GM19324 (cell line): ENCODE measurements at regions not wholly inside any gene's neighbourhood (a gene's known extent, or its start where the extent isn't known, plus 50 kb on each side); places are given as distances from the start of the nearest gene placed in this dataset.

Experiments used
- ATAC-seq: cut with Tn5 transposase; IDR thresholded peaks from one replicate; pipeline ENCODE4 v1.9.1; 2021; ENCODE audit warnings: mild to moderate bottlenecking, moderate library complexity; ENCODE audit not compliant: unreplicated experiment, low FRiP score

DNA sequence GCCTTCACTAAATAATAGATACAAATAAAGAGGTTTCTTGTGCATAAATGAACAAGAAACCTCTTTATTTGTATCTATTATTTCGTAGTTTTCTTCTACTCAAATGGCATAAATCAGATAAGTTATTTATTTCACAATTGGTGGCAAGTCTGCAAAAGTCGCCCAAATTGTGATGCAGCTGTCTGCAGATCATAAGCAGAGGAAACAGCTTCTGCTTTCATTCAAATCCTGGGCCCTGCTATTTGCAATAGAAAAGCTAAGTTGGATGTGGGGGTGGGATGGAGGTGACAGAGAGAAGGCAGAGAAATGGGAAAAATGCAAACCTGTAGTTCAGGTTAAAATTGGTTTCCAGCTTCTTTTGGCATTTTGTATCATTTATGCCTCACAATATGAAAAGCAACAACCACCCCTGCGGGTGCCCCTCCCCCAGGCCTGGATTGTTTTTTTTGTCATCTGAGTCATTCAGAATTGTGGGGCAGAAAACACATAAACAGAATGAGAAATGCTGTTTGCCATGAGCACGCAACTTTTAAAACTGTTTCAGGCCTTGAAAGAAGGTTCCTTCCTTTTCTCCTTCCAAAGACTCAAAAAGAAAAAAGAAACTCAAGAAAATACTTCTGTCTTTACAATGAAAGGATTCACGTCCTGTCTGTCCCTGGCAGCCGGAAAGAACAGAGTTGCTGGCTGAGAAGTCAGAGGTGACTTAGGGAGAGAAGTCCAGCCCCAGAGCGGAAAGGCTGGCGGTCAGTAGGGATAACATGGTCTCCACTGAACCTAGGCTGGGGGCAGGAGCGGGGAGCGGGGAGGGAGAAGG, 132.9 kb downstream of the BAMBI start:
- ATAC-seq = no peak

DNA sequence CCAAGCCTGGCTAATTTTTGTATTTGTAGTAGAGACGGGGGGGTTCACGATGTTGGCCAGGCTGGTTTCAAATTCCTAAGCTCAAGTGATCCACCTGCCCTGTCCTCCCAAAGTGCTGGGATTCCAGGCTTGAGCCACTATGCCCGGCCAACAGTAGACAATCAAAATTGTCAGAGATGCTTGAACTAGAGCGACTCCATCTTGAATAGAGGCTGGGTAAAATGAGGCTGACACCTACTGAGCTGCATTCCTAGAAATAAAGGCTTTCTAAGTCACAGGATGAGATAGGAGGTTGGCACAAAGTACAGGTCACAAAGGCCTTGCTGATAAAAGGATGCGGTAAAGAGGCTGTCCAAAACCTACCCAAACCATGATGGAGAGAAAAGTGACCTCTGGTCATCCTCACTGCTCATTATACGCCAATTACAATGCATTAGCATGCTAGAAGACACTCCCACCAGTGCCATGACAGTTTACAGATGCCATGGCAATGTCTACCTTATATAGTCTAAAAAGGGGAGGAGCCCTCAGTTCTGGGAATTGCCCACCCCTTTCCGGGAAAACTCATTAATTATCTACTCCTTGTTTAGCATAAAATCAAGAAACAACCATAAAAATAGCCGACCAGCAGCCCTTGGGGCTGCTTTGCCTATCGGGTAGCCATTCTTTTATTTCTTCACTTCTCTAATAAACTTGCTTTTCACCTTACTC, 134.5 kb downstream of the BAMBI start:
- ATAC-seq = no peak

DNA sequence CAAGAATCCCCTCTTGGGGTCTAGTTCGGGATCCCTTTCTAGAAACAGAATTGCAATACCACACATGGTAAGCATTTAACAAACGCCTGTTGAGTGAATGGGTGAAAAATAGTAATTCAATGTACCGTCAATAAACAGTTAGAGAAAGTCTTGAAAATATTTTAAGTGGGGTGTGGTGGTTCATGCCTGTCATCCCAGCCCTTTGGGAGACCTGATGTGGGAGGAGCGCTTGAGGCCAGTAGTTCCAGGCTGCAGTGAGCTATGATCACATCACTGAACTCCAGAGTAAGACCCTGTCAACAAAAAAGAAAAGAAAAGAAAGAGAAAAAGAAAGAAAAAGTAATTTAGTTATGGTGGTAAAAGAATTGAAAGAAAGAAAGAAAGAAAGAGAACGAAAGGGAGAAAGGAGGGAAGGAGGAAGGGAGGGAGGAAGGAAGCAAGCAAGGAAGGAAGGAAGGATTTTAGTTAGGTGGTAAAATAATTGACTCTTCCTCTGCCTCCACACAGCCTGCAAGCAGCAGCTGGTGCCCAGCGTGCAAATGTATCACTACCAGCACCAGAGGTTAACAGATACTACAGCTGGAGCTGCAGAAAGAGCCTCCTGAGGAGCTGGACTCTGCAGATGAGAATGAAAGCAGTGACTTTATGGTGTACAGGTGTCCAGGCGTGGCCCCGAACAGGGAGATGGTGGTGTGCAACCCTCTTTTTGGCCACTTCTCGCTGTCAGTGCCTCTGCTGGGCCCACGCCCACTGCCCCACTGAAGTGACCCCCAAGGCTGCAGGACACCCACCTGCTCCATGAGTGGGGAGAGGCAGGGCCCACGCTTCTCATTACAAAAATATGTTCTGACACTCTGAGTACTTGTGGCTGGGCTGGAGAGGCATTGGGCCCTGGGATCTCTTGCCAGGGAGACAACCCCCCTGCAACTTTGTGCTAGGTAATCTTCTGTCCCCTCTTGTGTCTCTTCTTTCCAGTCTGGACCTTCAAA, 135.4 kb downstream of the BAMBI start:
- ATAC-seq = peak; percentile 65

DNA sequence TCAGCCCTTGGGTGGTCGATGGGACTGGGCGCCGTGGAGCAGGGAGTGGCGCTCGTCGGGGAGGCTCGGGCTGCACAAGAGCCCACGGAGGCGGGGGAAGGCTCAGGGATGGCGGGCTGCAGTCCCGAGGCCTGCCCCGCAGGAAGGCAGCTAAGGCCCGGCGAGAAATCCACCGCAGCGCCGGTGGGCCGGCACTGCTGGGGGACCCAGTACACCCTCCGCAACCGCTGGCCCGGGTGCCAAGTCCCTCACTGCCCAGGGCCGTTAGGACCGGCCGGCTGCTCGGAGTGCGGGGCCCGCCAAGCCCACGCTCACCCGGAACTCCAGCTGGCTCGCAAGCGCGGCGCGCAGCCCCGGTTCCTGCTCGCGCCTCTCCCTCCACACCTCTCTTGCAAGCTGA, 138.4 kb downstream of the BAMBI start:
- no peak for ATAC-seq

DNA sequence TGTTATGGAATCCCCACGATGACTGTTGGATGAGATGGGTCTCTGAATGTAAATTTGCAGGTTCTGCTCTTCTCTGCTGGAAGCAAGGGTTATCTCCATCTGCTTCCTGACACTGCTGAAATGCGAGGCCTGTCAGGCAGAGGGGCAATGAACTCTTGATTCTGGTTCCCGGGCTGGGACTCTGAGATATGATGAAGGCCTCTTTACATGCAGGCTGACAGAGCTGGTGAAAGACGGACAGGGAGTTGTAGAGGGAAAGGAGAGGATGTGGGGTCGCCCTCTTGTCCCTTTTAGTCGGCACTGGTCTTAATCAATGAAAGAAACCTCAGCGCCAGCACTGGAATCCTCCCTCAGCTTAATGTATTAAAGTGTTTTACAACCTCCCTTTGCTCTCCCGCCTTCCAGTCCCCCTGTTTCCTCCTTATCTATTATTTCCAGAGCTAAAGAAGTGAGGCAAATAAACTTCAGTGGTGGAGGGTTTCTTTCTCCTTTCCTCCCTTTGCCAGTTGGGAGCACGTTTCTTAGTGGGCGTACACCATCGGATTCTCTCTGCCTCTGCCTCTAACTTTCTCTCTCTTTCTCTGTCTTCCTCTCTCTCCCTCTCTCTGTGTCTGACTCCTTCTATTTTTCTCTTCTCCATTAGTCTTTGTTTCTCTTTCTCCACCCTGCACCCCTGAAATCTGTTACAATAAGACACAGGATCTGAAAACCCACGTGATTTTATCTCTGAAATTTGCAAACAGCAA, 145.6 kb downstream of the BAMBI start:
- ATAC-seq = no peak

DNA sequence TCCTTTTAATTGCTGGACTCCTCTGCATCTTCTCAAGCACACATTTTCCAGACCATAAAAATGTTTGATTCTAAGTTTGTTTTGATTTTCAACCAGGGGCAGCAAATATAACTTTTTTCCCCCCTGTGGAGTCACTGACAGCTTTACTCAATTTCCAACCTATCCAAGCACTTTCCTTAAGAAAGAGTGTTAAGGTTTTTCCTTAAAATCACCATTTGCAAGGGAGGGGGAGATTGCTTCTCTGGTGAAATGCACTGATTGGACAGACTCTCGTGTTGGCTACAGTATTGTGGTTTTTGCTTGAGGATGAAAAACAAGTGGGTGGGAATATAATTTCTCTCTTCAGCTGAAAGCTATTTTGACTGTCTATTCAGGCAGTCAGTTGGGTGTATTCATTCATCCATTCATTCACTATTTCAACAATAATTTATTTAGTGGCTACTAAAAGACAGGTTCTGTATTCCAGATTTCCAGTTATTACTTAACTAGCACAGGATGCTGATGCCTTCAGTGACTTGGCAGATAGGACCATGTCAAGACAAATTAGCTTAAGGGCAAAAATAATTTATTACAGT, 146.3 kb downstream of the BAMBI start:
- ATAC-seq = no peak

DNA sequence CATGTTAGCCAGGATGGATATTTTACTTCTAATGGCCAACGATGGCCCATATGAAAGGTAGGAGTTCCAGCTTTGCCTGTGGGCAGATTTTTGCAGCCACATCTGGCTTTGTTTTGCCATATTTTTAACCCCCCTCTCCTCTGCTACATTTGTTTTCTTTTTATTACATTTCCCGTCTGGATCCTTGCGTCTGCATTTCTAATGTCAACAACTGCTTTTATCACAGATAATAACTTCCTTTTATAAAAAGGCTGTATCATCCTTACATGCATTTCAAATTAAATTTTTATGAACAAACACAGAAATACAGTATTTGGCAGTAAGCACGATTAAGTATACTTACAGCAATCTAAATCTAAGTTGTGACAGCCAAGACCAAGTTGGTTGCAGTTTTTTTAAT, 156.0 kb downstream of the BAMBI start:
- no peak for ATAC-seq

DNA sequence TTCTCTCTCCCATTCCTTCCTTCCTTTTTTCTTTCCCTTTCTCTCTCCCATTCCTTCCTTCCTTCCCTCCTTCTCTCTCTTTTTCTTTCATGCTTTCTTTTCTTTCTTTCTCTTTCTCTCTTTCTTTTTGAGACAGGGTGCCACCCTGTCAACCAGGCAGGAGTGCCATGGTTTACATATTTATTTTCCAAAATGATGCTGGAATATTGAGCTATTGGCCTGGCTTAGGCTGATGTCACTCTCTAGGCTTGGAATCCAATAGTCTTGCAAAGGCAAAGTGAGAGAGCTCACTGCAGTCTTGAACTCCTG, 159.1 kb downstream of the BAMBI start:
- no peak for ATAC-seq

DNA sequence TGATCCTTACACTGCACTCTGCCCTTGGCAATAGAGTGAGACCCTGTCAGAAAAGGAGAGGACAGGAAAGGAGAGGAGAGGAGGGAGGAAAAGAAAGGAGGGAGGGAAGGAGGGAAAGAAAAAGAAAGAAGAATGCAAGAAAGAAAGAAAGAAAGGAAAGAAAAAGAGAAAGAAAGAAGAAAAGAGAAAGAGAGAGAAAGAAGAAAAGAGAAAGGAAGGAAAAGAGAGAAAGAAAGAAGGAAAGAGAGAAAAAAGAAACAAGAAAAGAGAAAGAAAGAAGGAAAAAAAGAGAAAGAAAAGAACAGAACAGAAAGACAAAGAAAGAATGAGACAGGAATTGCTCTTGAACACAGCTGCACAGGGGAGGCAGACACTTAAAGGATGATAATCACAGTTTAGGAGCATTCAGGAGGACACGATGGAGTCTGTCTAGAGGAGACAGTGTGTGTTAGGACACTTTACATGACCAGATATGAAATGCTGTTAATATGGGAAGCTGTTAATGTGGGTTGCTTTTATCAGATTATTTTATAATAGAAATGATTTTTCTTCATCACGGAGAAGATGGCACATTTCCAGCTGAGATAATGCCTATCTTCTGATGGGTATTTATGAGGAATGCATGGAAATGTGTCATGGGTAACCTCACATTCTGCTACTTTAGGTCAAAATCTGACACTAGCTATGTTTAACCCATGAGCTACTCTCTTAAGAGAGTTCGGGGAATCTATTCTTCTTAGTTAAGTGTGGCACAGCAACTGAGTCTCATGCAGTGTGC, 160.5 kb downstream of the BAMBI start:
- no peak for ATAC-seq

DNA sequence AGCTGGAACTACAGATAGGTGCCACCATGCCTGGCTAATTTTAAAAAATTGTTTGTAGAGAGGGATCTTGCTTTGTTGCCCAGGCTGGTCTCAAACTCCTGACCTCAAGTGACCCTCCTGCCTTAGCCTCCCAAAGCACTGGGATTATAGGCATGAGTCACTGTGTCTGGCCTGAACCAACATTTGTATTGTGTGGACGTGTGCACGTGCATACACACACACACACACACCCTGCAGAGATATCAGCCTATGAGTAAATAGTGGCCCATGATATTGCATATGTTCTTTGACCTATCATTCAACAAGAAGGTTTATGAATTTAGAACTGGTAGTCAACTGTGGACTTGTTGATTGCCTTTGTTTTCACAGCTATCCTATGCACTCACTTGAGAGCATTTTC, 161.6 kb downstream of the BAMBI start:
- no peak for ATAC-seq

DNA sequence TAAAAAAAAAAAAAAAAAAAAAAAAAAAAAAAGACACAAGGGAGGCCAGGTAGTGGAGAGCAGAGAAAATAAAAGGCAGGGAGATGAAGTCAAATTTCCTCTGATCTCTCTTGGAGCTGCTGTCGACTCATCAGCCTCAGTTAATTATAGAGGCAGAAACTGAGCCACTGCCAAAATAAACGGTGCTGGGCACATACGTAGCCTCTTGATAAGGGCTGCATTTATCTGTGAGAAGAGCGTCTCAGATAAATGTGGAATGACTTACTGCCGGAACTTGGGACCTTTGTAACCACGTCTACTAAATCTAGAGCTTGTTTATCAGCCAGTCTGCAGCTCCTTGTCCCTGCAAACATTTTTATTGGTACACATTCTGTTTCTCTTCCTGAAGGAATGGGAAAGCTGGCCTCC, 162.3 kb downstream of the BAMBI start:
- ATAC-seq = no peak

DNA sequence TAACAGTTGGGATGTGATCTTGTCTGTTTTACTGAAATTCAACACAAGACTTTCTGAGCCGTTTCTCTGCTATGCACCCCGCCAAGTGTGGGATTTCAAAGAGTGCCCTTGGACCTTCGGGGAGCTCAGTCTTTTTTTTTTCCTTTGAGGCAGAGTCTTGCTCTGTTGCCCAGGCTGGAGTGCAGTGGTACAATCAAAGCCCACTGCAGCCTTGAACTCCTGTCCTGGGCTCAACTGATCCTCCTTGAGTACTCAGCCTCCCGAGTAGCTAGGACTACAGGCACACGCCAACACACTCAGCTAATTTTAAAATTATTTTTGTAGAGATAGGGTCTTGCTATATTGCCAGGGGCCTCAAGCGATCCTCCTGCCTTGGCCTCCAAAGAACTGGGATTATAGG, 162.9 kb downstream of the BAMBI start:
- ATAC-seq = no peak

DNA sequence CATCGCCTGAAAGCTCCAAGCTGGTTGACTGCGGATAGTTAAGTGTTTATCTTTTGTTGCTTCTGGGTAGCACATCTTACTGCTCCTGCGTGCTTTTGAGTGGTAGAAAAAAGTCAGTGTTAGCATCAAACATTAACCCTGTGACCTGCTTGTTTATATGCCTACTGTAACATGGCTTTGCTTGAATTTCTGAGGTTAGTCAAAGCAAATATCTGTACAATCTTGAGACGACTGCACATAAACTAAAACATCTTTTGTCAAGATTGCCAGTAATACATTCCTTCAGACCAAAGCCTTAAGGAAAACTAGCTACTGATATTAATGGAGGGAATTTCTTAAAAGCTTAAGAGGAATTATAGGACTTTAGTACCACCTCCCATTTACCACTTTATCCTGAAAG, 163.7 kb downstream of the BAMBI start:
- ATAC-seq = no peak

DNA sequence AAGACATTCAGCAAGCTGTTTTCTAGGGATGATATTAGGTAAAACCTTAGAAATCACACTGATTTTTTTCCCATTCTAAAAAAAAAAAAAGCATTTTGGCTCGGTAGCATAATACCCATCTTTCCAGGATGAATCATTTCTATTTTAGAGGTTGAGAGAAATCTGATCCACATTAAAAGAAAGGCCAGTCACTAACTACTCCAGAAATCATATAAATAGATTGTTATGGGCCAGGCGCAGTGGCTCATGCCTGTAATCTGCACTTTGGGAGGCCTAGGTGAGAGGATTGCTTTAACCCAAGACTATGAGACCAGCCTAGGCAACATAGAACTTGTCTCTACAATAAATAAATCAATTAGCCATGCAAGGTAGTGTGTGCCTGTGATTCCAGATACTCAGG, 164.3 kb downstream of the BAMBI start:
- ATAC-seq = no peak

DNA sequence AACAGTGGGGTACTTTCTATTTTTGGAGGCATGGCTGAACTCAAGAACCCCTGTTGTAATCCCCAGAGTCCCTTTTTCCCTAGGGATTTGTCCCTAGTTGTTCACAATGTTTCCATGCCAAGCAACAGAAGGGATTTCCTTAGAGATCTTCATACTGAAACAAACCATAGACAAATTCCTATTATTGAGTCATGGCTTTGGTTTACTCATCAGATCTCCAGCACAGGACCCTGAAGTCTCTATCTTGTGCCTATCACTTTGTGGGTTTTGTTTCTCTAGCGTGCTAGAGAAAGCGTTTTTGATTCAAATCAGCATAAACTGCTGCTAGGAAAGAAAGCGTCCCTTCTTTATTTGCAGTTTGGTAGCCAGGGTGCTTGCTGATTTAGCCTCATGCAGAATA, 165.0 kb downstream of the BAMBI start:
- ATAC-seq = no peak

DNA sequence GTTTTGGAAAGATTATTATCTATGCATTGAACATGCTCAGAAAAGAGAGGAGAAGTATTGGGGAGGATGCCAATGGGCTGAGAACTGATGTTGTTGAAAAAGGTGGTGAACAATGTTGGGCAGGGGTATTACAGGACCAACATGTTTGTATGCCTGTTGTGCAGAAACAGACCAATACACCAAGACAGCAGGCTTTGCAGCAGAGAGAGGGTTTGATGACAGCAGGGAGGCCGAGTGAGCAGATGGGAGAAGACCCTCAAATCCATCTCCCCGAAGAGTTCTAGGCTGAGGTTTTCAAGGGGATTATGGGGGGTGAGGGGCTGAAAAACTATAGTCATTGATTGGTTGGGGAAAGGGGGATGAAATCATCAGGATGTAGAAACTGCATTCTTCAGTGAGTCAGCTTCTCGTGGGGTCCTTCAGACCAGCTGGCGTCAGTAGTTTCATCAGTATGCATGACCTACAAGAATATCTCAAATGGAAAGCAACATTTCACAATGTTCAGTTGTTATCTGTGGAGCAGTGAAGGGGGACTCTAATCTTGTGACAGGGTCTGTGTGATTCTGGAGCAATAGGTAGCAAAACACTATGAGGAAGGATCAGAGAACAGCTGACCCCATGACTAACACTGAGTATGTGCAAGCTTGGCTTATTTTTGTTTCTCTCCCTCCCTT, 167.8 kb downstream of the BAMBI start:
- ATAC-seq = no peak

DNA sequence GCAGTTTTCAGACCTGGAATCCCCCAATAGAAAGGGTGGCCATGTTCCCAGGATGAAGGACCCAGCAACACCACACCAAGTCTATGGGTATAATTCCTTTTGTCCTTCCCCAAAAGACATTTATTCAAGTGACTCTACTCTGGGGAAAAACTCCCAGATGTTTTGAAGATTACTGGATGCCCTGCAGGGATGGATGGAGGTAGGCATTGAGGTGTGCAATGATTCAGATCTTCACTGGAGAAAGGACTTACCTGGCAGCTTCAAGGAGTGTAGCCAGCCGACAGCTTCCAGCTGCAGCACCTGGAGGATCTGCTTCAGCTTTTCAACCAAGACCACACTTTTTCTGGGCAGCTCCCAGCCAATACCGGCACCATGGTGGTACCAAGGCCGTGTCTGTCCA, 172.0 kb downstream of the BAMBI start:
- no peak for ATAC-seq

DNA sequence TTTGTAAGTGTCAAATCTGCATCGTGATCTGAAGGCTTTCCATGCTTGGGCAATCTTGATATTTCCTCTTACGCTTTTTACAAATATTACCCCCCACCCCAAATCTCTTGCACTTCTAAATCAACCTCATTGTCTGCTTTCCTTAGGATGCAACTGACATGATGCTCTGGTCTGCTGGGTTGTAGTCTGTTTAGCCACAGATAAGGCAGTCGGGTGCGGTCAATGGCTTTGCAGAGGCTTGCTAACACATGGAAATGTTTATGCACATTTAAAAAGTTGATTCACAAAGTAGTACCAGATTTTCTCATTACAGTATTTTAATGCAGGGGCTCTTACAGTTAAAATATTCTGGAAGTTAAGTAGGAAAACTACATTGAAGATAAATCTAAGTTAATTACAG, 172.5 kb downstream of the BAMBI start:
- ATAC-seq = no peak

DNA sequence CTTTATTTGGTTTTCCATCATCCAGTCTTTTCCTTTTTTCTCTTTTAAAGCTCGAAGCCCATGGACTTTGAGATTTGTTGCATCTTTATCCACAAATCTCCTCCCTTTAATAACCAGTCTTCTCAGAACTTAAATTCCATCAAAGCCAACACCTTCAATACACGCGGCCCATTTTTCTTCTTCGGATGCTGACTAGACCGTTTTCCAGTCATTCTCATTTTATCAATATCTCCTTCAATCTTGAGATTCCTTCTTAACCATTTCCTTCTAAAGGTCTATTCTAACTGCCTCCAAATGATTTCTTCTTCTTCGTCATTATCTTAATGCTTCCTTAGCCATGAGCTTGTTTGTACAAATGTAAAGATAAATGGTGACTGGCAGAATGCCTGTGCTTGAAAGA, 173.5 kb downstream of the BAMBI start:
- no peak for ATAC-seq
